GM12891 (cell line): ENCODE measurements at regions not wholly inside any gene's neighbourhood (a gene's known extent, or its start where the extent isn't known, plus 50 kb on each side); places are given as distances from the start of the nearest gene placed in this dataset.

Source experiments
- POLR2A ChIP-seq: IDR thresholded peaks from 2 replicates; pipeline ENCODE4 v1.6.1; 2011; ENCODE audit warnings: low read depth, low read length, control low read depth
- POLR2AphosphoS5 ChIP-seq: IDR thresholded peaks from 2 replicates; pipeline ENCODE4 v1.6.1; 2011; ENCODE audit warnings: low read depth, low read length, control low read depth
- POU2F2 ChIP-seq: IDR thresholded peaks from 2 replicates; pipeline ENCODE4 v1.6.1; 2011; ENCODE audit warnings: low read depth, mild to moderate bottlenecking, control low read depth, low read length, moderate library complexity
- TAF1 ChIP-seq: IDR thresholded peaks from 2 replicates; pipeline ENCODE4 v1.6.1; 2011; ENCODE audit warnings: low read depth, low read length, control low read depth

GRCh38 chr6:56843476-56844349 lies 111.2 kb upstream of the BEND6 start:
- TF ChIP-seq TAF1, result 0 out of 2 replicates have a peak, but pooled peaks have one; percentile 28
- TF ChIP-seq POLR2A, result no peak
- TF ChIP-seq POLR2AphosphoS5, result no peak
- peak; percentile 56; the same call in 1 of the 2 replicates for TF ChIP-seq POU2F2
